ENCODE measurements at regions not wholly inside any gene's neighbourhood (a gene's known extent, or its start where the extent isn't known, plus 50 kb on each side); places are given as distances from the start of the nearest gene placed in this dataset.

DNA sequence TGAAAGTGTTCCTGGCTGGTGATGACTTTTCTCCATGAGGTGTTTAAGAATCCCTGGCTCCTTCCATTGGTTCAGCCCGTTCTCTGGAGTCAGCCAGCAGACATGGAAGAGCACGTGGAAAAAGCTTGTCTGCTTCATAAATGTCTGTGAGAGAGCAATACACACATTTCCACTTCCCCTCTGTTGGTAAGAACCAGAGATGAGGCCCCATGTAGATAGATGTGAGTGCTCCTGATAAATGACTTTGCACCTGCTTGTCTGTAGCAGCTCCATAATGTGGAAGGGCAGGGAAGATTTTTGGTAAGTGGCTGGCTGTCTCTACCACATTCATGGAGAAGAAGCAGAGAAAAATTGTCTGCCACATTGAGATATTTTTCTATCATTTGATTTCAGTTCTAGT, 325.8 kb downstream of the LMO7 start:
- no CpG with 5 or more reads among the region's 2 CpGs for WGBS (ENCODE audit: extremely low coverage, insufficient read length, low lambda C conversion rate)
- no peak overlapping the region for H2AK5ac ChIP-seq (ENCODE audit: insufficient read length, low read length)

More for the DNA sequence above, 325.8 kb downstream of the LMO7 start:
- H3K23ac ChIP-seq (ENCODE audit: insufficient read length, low read depth, low read length): no peak overlapping the region
- no peak overlapping the region for H3K27ac ChIP-seq (ENCODE audit: insufficient read length, low read depth, low read length)
- no peak overlapping the region for H3K4ac ChIP-seq (ENCODE audit: low read depth, low read length)
- H3K4me2 ChIP-seq (ENCODE audit: insufficient read depth, insufficient read length, low read length): no peak overlapping the region
- Mint-ChIP-seq H3K4me3 (no peak overlapping the region), H3K4me1 (peaks cover 7 to 12% of the 10 kb centered on the region in 2 experiments), H3K27ac (no peak overlapping the region), H3K27me3 (ENCODE audit: low read depth) (no peaks in the 10 kb centered on the region), H3K9me3 (no peaks in the 10 kb centered on the region), H3K36me3 (ENCODE audit: insufficient read depth in 1 of 3, low read depth in 3 of 3) (no peaks in the 10 kb centered on the region)
- H3K27me3 ChIP-seq (ENCODE audit: insufficient read depth, low read length): no peaks in the 10 kb centered on the region
- no peaks in the 10 kb centered on the region for H3K79me1 ChIP-seq (ENCODE audit: insufficient read depth, low read depth, low read length, poor library complexity, severe bottlenecking)
- H3K18ac ChIP-seq (ENCODE audit: insufficient read length, low read depth, low read length): no peak overlapping the region
- no peak overlapping the region for H2BK120ac ChIP-seq (ENCODE audit: low read depth, low read length, poor library complexity, severe bottlenecking)
- H3K14ac ChIP-seq (ENCODE audit: insufficient read depth, low read length): no peak overlapping the region
- no peak overlapping the region for H2BK20ac ChIP-seq (ENCODE audit: low read depth, low read length, poor library complexity, severe bottlenecking)
- H4K91ac ChIP-seq (ENCODE audit: insufficient read length, low read depth, low read length): no peak overlapping the region
- H4K20me1 ChIP-seq (ENCODE audit: control insufficient read depth, insufficient read depth, insufficient read length): no peaks in the 10 kb centered on the region
- TF ChIP-seq, protein P1, sequence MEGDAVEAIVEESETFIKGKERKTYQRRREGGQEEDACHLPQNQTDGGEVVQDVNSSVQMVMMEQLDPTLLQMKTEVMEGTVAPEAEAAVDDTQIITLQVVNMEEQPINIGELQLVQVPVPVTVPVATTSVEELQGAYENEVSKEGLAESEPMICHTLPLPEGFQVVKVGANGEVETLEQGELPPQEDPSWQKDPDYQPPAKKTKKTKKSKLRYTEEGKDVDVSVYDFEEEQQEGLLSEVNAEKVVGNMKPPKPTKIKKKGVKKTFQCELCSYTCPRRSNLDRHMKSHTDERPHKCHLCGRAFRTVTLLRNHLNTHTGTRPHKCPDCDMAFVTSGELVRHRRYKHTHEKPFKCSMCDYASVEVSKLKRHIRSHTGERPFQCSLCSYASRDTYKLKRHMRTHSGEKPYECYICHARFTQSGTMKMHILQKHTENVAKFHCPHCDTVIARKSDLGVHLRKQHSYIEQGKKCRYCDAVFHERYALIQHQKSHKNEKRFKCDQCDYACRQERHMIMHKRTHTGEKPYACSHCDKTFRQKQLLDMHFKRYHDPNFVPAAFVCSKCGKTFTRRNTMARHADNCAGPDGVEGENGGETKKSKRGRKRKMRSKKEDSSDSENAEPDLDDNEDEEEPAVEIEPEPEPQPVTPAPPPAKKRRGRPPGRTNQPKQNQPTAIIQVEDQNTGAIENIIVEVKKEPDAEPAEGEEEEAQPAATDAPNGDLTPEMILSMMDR (conservative IDR thresholded peaks at IDR 0.05): no peak
- no peak overlapping the region for H4K8ac ChIP-seq (replicated peaks; ENCODE audit: insufficient read length, low read depth, low read length)
- no peak overlapping the region for H2BK12ac ChIP-seq (ENCODE audit: insufficient read length, low read depth, low read length)
- no peaks in the 10 kb centered on the region for H3K79me2 ChIP-seq (ENCODE audit: insufficient read depth, low read length)
- no peaks in the 10 kb centered on the region for H3K23me2 ChIP-seq (ENCODE audit: insufficient read length, low read depth, low read length, poor library complexity, severe bottlenecking)
- H2BK15ac ChIP-seq (ENCODE audit: low read depth, low read length): no peak overlapping the region
- H4K5ac ChIP-seq (ENCODE audit: insufficient read length, low read depth, low read length): no peak overlapping the region
- no peak overlapping the region for H2BK5ac ChIP-seq (ENCODE audit: insufficient read length, low read length)
- H3K56ac ChIP-seq (ENCODE audit: insufficient read length, low read depth, low read length): no peak overlapping the region
- H3T11ph ChIP-seq (ENCODE audit: low read length): no peak overlapping the region
- no peak overlapping the region for H3K9ac ChIP-seq (ENCODE audit: extremely low read depth, insufficient read length, low read length)
- DNase-seq: no peak
- no peaks in the 10 kb centered on the region for H3K9me3 ChIP-seq (ENCODE audit: control insufficient read depth, low read depth, low read length)
- peaks cover 4% of the 10 kb centered on the region; the same call in 1 of the 2 replicates for H3K4me1 ChIP-seq (ENCODE audit: insufficient read depth, low read length)
- H2AFZ ChIP-seq (ENCODE audit: low read length): no peak overlapping the region
